Keratinocyte (primary cell): ENCODE measurements at regions not wholly inside any gene's neighbourhood (a gene's known extent, or its start where the extent isn't known, plus 50 kb on each side); places are given as distances from the start of the nearest gene placed in this dataset.

ENCODE experiments used
- EZH2 ChIP-seq: IDR thresholded peaks from one replicate; pipeline ENCODE4 v1.6.1; 2012; ENCODE audit warnings: inconsistent platforms, mild to moderate bottlenecking, low read length, moderate library complexity
- TF ChIP-seq, protein P1 (sequence below), 3 experiments: IDR thresholded peaks in 1 of 3; conservative IDR thresholded peaks in 1 of 3; optimal IDR thresholded peaks in 1 of 3; 2 replicates in 2 of 3; 3 replicates in 1 of 3; pipeline versions ENCODE3 to v1.5.1; 2011; ENCODE audit warnings: low read length in 3 of 3, mild to moderate bottlenecking in 3 of 3, moderate library complexity in 2 of 3, control low read depth in 1 of 3, inconsistent platforms in 1 of 3; ENCODE audit not compliant: insufficient read depth in 2 of 3; ENCODE audit errors: extremely low read depth in 1 of 3

DNA sequence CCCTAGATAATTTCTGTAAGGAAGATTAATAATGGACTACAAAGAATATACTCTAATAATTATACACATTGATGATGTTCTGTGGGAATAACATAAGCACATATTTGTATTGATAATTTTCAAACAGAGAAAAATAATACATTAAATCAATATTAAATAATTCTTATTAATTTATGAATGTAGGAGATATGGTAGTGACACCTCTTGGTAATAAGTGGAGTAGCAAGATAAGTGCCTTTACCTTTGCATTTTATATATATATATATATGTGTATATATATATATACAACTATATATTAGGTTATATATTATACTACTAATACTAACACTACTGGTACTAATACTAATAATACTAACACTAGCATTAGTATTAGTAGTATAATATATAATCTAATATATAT, 905.8 kb downstream of the SLITRK1 start:
- TF ChIP-seq EZH2, result no peak
- TF ChIP-seq, protein P1, sequence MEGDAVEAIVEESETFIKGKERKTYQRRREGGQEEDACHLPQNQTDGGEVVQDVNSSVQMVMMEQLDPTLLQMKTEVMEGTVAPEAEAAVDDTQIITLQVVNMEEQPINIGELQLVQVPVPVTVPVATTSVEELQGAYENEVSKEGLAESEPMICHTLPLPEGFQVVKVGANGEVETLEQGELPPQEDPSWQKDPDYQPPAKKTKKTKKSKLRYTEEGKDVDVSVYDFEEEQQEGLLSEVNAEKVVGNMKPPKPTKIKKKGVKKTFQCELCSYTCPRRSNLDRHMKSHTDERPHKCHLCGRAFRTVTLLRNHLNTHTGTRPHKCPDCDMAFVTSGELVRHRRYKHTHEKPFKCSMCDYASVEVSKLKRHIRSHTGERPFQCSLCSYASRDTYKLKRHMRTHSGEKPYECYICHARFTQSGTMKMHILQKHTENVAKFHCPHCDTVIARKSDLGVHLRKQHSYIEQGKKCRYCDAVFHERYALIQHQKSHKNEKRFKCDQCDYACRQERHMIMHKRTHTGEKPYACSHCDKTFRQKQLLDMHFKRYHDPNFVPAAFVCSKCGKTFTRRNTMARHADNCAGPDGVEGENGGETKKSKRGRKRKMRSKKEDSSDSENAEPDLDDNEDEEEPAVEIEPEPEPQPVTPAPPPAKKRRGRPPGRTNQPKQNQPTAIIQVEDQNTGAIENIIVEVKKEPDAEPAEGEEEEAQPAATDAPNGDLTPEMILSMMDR (optimal IDR thresholded peaks at IDR 0.05 in 1 of 3, IDR thresholded peaks at IDR 0.05 in 1 of 3, conservative IDR thresholded peaks at IDR 0.05 in 1 of 3; ENCODE audit: extremely low read depth in 1 of 3, insufficient read depth in 2 of 3, low read length in 3 of 3), result no peak
